ENCODE measurements at regions not wholly inside any gene's neighbourhood (a gene's known extent, or its start where the extent isn't known, plus 50 kb on each side); places are given as distances from the start of the nearest gene placed in this dataset.

GRCh38 chr13:100860866-100861265 is 186.3 kb upstream of the TMTC4 start:
- BruUV-seq (replicated peaks) = no TSS peak
- Histone ChIP-seq H3K9me3 (ENCODE audit: low read length) (no peaks in the 10 kb centered on the region), H3K4me2 (ENCODE audit: low read depth, low read length) (no peak overlapping the region), H2AFZ (ENCODE audit: low read length) (no peak overlapping the region), H4K20me1 (ENCODE audit: insufficient read depth, low read length) (no peaks in the 10 kb centered on the region), H3K27ac (ENCODE audit: extremely low read length, insufficient read depth, low read length) (no peak overlapping the region), H3K4me1 (ENCODE audit: insufficient read depth, low read length) (no peaks in the 10 kb centered on the region), H3K36me3 (replicated peaks in 1 of 2; ENCODE audit: control insufficient read depth in 1 of 2, insufficient read depth in 2 of 2, low read length in 2 of 2) (no peaks in the 10 kb centered on the region), H3K4me3 (replicated peaks in 1 of 3; ENCODE audit: insufficient read depth in 1 of 3, low read depth in 2 of 3, low read length in 3 of 3) (no peak overlapping the region), H3K79me2 (ENCODE audit: insufficient read depth, low read length) (no peaks in the 10 kb centered on the region), H3K27me3 (ENCODE audit: control insufficient read depth in 1 of 2, insufficient read depth in 2 of 2, low read length in 2 of 2) (no peaks in the 10 kb centered on the region), H3K9ac (ENCODE audit: insufficient read depth, low read depth, low read length) (no peak overlapping the region)
- DNase-seq (ENCODE audit: low spot score) = no peak
- TF ChIP-seq MAZ (IDR thresholded peaks at IDR 0.05; ENCODE audit: borderline replicate concordance, low read depth, low read length) (no peak), MAZ (CRISPR knock-in tag; IDR thresholded peaks at IDR 0.05; ENCODE audit: low read depth) (no peak), ARID5B (CRISPR knock-in tag; IDR thresholded peaks at IDR 0.05) (no peak), ZBTB3 (CRISPR knock-in tag; IDR thresholded peaks at IDR 0.05; ENCODE audit: borderline replicate concordance, low read depth) (no peak), SKI (IDR thresholded peaks at IDR 0.05; ENCODE audit: partially characterized antibody) (no peak), KAT2B (IDR thresholded peaks at IDR 0.05; ENCODE audit: borderline replicate concordance, low read depth, low read length) (no peak), ZNF770 (CRISPR knock-in tag; IDR thresholded peaks at IDR 0.05) (no peak), ZBED4 (CRISPR knock-in tag; IDR thresholded peaks at IDR 0.05; ENCODE audit: borderline replicate concordance) (no peak), SNRNP70 (IDR thresholded peaks at IDR 0.05; ENCODE audit: low read depth, low read length) (no peak), ZSCAN21 (CRISPR knock-in tag; IDR thresholded peaks at IDR 0.05; ENCODE audit: borderline replicate concordance) (no peak), TCF12 (IDR thresholded peaks at IDR 0.05) (no peak), TCF12 (CRISPR knock-in tag; IDR thresholded peaks at IDR 0.05) (no peak), GATA4 (IDR thresholded peaks at IDR 0.05; ENCODE audit: borderline replicate concordance, low read depth) (no peak), SPEN (CRISPR knock-in tag; IDR thresholded peaks at IDR 0.05; ENCODE audit: low read depth) (no peak), TOE1 (CRISPR knock-in tag; IDR thresholded peaks at IDR 0.05) (no peak), PCBP1 (IDR thresholded peaks at IDR 0.05; ENCODE audit: borderline replicate concordance, low read depth, low read length) (no peak)
- 52% methylated on average over 4 of the region's 4 CpGs for WGBS (ENCODE audit: low lambda C conversion rate)
- FAIRE-seq = no peak
- intact Hi-C loops (cut with micrococcal nuclease; ENCODE audit: unreplicated experiment) (no loop called here), in situ Hi-C loops (cut with HindIII; ENCODE audit: extremely low pct_ligation_motif_present, low pct_unique_long_range_greater_than_20kb) (no loop called here)
- ChIA-PET POLR2A (no interaction called here), CTCF (ENCODE audit: low intra/inter-chr PET ratio, low total read pairs) (no interaction called here)
- ATAC-seq = no peak
